ENCODE measurements at regions not wholly inside any gene's neighbourhood (a gene's known extent, or its start where the extent isn't known, plus 50 kb on each side); places are given as distances from the start of the nearest gene placed in this dataset.

DNA sequence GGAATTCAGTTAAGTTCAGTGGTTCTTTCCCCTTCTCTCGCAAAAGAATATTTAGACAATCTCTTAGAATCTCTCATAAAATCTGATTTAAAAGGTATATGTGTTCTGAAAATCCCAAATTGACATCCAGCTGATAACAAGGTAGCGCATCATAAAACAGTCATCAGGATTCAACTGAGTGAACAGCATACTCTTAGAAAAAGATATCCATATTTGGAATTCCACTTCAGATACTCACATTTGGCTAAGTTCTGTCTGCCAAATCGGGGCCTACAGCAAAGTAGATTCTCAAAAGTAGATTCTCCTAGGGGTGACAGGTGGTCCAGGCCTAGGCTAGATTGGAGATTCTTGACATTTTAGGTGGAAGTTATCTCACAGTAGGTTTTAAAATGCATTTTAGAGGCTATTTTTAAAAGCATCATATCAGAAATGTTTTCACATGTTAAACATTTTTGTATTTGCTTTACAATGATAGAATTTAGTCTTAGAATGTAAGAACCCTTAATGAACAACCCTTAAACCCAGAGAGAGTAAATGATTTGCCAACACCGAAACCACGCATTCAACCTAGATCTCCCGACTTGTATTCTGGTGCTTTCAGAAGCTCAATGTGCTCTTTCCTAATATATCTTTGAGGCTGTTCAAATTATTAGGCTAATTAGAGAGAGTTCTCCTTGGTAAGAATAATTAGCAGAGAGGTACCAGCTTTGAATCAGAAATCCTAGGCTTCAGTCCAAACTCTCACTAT lies 318.9 kb downstream of the LMO4 start:
- Histone ChIP-seq H3K36me3 (ENCODE audit: control insufficient read depth, insufficient read depth, low read length) (no peaks in the 10 kb centered on the region), H3K27ac (ENCODE audit: insufficient read depth, low read length, poor library complexity, severe bottlenecking) (no peak overlapping the region), H3K4me3 (ENCODE audit: insufficient read depth, low read depth, low read length, poor library complexity, severe bottlenecking) (no peak overlapping the region), H3K9me3 (ENCODE audit: control insufficient read depth, low read length) (no peaks in the 10 kb centered on the region), H3K4me1 (ENCODE audit: control insufficient read depth, insufficient read depth, low read length, poor library complexity, severe bottlenecking) (no peaks in the 10 kb centered on the region), H3K27me3 (replicated peaks; ENCODE audit: control insufficient read depth, insufficient read depth, low read length, poor library complexity, severe bottlenecking) (no peaks in the 10 kb centered on the region)
- no peak for DNase-seq

DNA sequence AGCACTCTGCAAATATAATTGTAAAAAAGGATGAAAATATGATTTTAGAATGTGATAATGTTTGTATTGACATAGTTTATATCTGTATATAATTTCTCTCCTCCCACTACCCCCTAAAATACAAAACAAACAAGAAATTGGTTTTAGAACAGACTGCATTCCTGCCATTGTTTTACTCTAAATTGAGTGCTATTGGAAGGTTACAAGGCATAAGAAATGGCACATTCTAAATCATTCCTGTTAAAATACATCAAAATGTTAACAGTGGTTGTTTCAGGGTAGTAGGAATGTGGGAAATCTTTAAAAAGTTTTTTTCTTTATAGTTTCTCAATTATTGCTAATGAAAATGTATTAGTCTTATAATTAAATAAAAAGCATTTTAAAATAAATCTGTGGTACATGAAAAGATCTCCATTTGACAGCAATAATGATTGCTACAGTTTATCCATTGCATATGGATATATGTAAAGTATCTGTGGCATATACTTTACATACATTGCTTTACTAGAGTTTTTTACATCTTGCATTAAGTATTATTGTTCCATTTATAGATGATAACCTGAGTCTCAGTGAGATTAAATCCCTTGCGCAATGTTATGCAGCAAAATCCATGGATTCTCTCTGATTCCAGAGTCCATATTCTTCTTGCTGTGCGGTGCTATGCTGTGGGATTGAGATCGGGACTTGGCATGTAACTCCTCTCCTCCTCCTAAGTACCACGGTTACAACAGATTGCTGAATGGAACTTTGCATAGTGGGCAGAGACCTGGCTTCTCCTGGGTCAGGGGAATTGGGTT lies 319.8 kb downstream of the LMO4 start:
- Histone ChIP-seq H3K36me3 (ENCODE audit: control insufficient read depth, insufficient read depth, low read length) (no peaks in the 10 kb centered on the region), H3K27ac (ENCODE audit: insufficient read depth, low read length, poor library complexity, severe bottlenecking) (no peak overlapping the region), H3K4me3 (ENCODE audit: insufficient read depth, low read depth, low read length, poor library complexity, severe bottlenecking) (no peak overlapping the region), H3K27me3 (replicated peaks; ENCODE audit: control insufficient read depth, insufficient read depth, low read length, poor library complexity, severe bottlenecking) (no peaks in the 10 kb centered on the region), H3K4me1 (ENCODE audit: control insufficient read depth, insufficient read depth, low read length, poor library complexity, severe bottlenecking) (no peaks in the 10 kb centered on the region), H3K9me3 (ENCODE audit: control insufficient read depth, low read length) (no peaks in the 10 kb centered on the region)
- DNase-seq: no peak

DNA sequence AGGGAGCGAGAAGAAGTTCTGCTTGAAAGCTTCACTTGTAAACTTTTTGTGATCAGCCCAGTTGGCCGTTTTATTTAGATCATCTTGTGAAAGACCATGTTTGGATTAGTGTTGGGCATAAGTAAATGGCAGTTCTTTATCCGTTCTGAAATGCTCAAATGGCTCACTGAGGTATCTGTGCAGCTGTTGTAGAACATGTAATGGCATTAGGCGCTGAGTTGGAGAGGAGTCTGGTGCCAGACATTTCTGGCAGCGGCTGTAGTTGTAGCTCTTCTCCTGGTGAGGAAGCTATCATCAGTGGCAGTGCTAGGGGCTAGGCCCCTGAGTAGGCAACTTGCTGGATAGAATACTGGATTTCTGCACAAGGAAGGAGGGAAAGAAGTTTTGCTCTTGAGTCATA lies 321.6 kb downstream of the LMO4 start:
- no peaks in the 10 kb centered on the region for H3K9me3 ChIP-seq (ENCODE audit: control insufficient read depth, low read length)
- H3K36me3 ChIP-seq (ENCODE audit: control insufficient read depth, insufficient read depth, low read length): no peaks in the 10 kb centered on the region
- no peak overlapping the region for H3K27ac ChIP-seq (ENCODE audit: insufficient read depth, low read length, poor library complexity, severe bottlenecking)
- no peak for DNase-seq
- H3K4me3 ChIP-seq (ENCODE audit: insufficient read depth, low read depth, low read length, poor library complexity, severe bottlenecking): no peak overlapping the region
- H3K4me1 ChIP-seq (ENCODE audit: control insufficient read depth, insufficient read depth, low read length, poor library complexity, severe bottlenecking): no peaks in the 10 kb centered on the region
- H3K27me3 ChIP-seq (replicated peaks; ENCODE audit: control insufficient read depth, insufficient read depth, low read length, poor library complexity, severe bottlenecking): no peaks in the 10 kb centered on the region

DNA sequence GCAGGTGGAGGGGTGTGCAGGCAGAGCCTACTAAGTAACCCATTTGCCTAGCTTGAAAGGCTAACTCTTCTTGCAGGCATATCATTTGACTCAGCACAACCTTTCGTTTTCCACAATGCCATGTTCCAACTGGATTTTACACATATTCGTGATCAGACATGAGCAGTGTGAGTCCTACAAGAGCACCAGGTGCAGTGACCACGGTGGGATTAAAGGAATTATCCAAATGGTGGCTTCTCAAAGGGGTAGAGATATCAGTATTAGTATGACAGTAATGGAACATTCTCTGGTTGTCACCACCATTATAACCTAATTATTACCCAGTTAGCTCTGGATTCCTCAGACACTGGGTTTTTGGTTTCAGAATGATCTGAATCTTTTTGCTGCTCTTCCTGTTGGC lies 323.5 kb downstream of the LMO4 start:
- Histone ChIP-seq H3K9me3 (ENCODE audit: control insufficient read depth, low read length) (no peaks in the 10 kb centered on the region), H3K36me3 (ENCODE audit: control insufficient read depth, insufficient read depth, low read length) (no peaks in the 10 kb centered on the region), H3K27ac (ENCODE audit: insufficient read depth, low read length, poor library complexity, severe bottlenecking) (no peak overlapping the region), H3K4me1 (ENCODE audit: control insufficient read depth, insufficient read depth, low read length, poor library complexity, severe bottlenecking) (no peaks in the 10 kb centered on the region), H3K27me3 (replicated peaks; ENCODE audit: control insufficient read depth, insufficient read depth, low read length, poor library complexity, severe bottlenecking) (no peaks in the 10 kb centered on the region), H3K4me3 (ENCODE audit: insufficient read depth, low read depth, low read length, poor library complexity, severe bottlenecking) (no peak overlapping the region)
- DNase-seq: no peak

DNA sequence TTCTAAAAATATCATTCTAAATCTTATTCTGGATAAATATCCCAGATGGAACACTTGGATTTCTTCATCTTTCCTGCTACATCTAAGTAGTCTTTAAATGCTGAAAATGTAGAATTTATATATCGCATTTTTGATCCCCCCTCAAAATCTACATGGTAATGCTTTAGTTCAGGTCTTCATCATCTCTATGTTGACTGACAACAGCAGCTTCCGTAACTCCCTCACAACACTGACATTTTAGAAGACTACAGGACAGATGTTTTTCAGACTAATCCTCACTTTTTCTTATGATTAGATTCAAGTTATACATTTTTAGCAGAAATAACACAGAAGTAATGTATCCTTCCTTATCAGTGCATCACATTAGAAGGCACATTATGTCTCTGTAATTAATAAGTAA lies 336.5 kb downstream of the LMO4 start:
- Histone ChIP-seq H3K36me3 (ENCODE audit: control insufficient read depth, insufficient read depth, low read length) (no peaks in the 10 kb centered on the region), H3K27me3 (replicated peaks; ENCODE audit: control insufficient read depth, insufficient read depth, low read length, poor library complexity, severe bottlenecking) (no peaks in the 10 kb centered on the region), H3K9me3 (ENCODE audit: control insufficient read depth, low read length) (no peaks in the 10 kb centered on the region), H3K4me3 (ENCODE audit: insufficient read depth, low read depth, low read length, poor library complexity, severe bottlenecking) (no peak overlapping the region), H3K4me1 (ENCODE audit: control insufficient read depth, insufficient read depth, low read length, poor library complexity, severe bottlenecking) (no peaks in the 10 kb centered on the region), H3K27ac (ENCODE audit: insufficient read depth, low read length, poor library complexity, severe bottlenecking) (no peak overlapping the region)
- DNase-seq: no peak

DNA sequence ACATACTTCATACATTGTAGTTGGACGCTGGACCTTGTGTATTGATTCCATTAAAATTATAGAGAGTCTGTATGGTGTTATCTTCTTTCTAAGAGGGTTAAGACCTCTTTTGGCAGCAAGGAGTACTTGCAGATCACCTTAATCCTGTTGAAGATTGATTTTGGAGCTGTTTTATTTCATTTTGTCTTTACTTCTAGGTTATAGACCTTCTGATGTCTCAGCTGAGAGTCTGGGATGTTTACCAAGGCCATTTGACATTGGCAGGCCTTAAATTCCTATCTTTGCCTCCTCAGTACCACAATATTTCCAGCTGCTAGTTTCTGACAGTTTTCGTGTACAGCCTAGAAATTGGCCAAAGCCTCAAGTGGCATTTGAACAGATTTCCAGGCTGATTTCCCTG lies 338.0 kb downstream of the LMO4 start:
- DNase-seq: no peak
- H3K9me3 ChIP-seq (ENCODE audit: control insufficient read depth, low read length): no peaks in the 10 kb centered on the region
- H3K27me3 ChIP-seq (replicated peaks; ENCODE audit: control insufficient read depth, insufficient read depth, low read length, poor library complexity, severe bottlenecking): no peaks in the 10 kb centered on the region
- H3K4me1 ChIP-seq (ENCODE audit: control insufficient read depth, insufficient read depth, low read length, poor library complexity, severe bottlenecking): no peaks in the 10 kb centered on the region
- H3K36me3 ChIP-seq (ENCODE audit: control insufficient read depth, insufficient read depth, low read length): no peaks in the 10 kb centered on the region
- no peak overlapping the region for H3K27ac ChIP-seq (ENCODE audit: insufficient read depth, low read length, poor library complexity, severe bottlenecking)
- no peak overlapping the region for H3K4me3 ChIP-seq (ENCODE audit: insufficient read depth, low read depth, low read length, poor library complexity, severe bottlenecking)

GRCh38 chr1:87669674-87670073 lies 341.0 kb downstream of the LMO4 start:
- H3K4me1 ChIP-seq (ENCODE audit: control insufficient read depth, insufficient read depth, low read length, poor library complexity, severe bottlenecking): no peaks in the 10 kb centered on the region
- H3K9me3 ChIP-seq (ENCODE audit: control insufficient read depth, low read length): no peaks in the 10 kb centered on the region
- DNase-seq: no peak
- no peak overlapping the region for H3K27ac ChIP-seq (ENCODE audit: insufficient read depth, low read length, poor library complexity, severe bottlenecking)
- H3K4me3 ChIP-seq (ENCODE audit: insufficient read depth, low read depth, low read length, poor library complexity, severe bottlenecking): no peak overlapping the region
- no peaks in the 10 kb centered on the region for H3K27me3 ChIP-seq (replicated peaks; ENCODE audit: control insufficient read depth, insufficient read depth, low read length, poor library complexity, severe bottlenecking)
- H3K36me3 ChIP-seq (ENCODE audit: control insufficient read depth, insufficient read depth, low read length): no peaks in the 10 kb centered on the region

GRCh38 chr1:87673309-87673708 lies 344.6 kb downstream of the LMO4 start:
- no peaks in the 10 kb centered on the region for H3K9me3 ChIP-seq (ENCODE audit: control insufficient read depth, low read length)
- DNase-seq: no peak

GRCh38 chr1:87673748-87674147 lies 345.1 kb downstream of the LMO4 start:
- H3K36me3 ChIP-seq (ENCODE audit: control insufficient read depth, insufficient read depth, low read length): no peaks in the 10 kb centered on the region
- no peaks in the 10 kb centered on the region for H3K4me1 ChIP-seq (ENCODE audit: control insufficient read depth, insufficient read depth, low read length, poor library complexity, severe bottlenecking)
- DNase-seq: no peak

More at GRCh38 chr1:87673309-87673708, 344.6 kb downstream of the LMO4 start:
- Histone ChIP-seq H3K4me3 (ENCODE audit: insufficient read depth, low read depth, low read length, poor library complexity, severe bottlenecking) (no peak overlapping the region), H3K27ac (ENCODE audit: insufficient read depth, low read length, poor library complexity, severe bottlenecking) (no peak overlapping the region), H3K36me3 (ENCODE audit: control insufficient read depth, insufficient read depth, low read length) (no peaks in the 10 kb centered on the region), H3K27me3 (replicated peaks; ENCODE audit: control insufficient read depth, insufficient read depth, low read length, poor library complexity, severe bottlenecking) (no peaks in the 10 kb centered on the region), H3K4me1 (ENCODE audit: control insufficient read depth, insufficient read depth, low read length, poor library complexity, severe bottlenecking) (no peaks in the 10 kb centered on the region)

GRCh38 chr1:87674791-87675190 lies 346.1 kb downstream of the LMO4 start:
- Histone ChIP-seq H3K27me3 (replicated peaks; ENCODE audit: control insufficient read depth, insufficient read depth, low read length, poor library complexity, severe bottlenecking) (no peaks in the 10 kb centered on the region), H3K4me1 (ENCODE audit: control insufficient read depth, insufficient read depth, low read length, poor library complexity, severe bottlenecking) (no peaks in the 10 kb centered on the region), H3K27ac (ENCODE audit: insufficient read depth, low read length, poor library complexity, severe bottlenecking) (no peak overlapping the region), H3K36me3 (ENCODE audit: control insufficient read depth, insufficient read depth, low read length) (no peaks in the 10 kb centered on the region), H3K9me3 (ENCODE audit: control insufficient read depth, low read length) (no peaks in the 10 kb centered on the region), H3K4me3 (ENCODE audit: insufficient read depth, low read depth, low read length, poor library complexity, severe bottlenecking) (no peak overlapping the region)
- DNase-seq: no peak

More at GRCh38 chr1:87673748-87674147, 345.1 kb downstream of the LMO4 start:
- H3K4me3 ChIP-seq (ENCODE audit: insufficient read depth, low read depth, low read length, poor library complexity, severe bottlenecking): no peak overlapping the region
- no peak overlapping the region for H3K27ac ChIP-seq (ENCODE audit: insufficient read depth, low read length, poor library complexity, severe bottlenecking)
- no peaks in the 10 kb centered on the region for H3K27me3 ChIP-seq (replicated peaks; ENCODE audit: control insufficient read depth, insufficient read depth, low read length, poor library complexity, severe bottlenecking)
- no peaks in the 10 kb centered on the region for H3K9me3 ChIP-seq (ENCODE audit: control insufficient read depth, low read length)

Data from effector memory CD4-positive, alpha-beta T cell (primary cell).